ENCODE measurements at regions not wholly inside any gene's neighbourhood (a gene's known extent, or its start where the extent isn't known, plus 50 kb on each side); places are given as distances from the start of the nearest gene placed in this dataset.

DNA sequence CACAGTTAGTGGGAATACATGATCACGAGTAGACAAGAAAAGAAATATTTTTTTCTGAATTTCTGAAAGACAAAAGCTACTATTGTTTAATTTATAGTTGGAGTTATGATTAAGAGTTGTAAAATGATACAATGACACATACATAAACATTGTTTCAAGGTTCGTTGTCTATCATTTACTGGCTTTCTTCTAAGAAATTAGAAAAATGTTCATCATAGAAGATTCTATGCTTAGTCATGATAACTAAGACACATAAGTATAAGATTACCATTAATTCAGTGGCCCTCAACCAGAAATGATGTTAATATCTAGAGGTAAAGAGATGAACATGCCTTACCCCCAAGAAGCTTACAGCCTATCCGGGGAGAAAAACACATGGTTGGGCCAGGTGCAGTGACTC, 1832.8 kb upstream of the PRR20A start:
- DNase-seq: no peak

GRCh38 chr13:55341891-55342290, 1798.8 kb upstream of the PRR20A start:
- DNase-seq: no peak

- DNase-seq: no peak
These were observed 1795.5 kb upstream of the PRR20A start for GRCh38 chr13:55345224-55345623.

DNA sequence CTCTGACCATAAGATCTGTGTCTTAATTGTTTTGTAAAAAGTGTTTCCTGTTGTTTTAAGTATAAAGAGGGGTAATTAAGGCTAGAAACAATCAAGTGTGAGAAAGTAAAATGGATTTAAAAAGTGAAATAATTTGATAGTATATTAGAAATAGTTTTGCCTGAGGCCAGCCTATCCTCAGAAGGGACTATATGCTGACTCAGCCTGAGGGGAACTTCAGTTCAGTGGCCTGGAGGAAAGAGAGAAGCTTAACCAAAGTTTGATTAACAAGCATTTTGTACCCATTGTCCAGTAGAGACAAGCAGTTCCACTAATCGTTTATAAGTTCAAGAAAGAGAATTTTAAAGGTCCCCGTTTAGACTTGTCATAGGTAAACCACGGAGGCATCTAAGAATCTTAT, 1793.2 kb upstream of the PRR20A start:
- no peak for DNase-seq

- no peak for DNase-seq
These were observed 1781.7 kb upstream of the PRR20A start for GRCh38 chr13:55359067-55359466.

DNA sequence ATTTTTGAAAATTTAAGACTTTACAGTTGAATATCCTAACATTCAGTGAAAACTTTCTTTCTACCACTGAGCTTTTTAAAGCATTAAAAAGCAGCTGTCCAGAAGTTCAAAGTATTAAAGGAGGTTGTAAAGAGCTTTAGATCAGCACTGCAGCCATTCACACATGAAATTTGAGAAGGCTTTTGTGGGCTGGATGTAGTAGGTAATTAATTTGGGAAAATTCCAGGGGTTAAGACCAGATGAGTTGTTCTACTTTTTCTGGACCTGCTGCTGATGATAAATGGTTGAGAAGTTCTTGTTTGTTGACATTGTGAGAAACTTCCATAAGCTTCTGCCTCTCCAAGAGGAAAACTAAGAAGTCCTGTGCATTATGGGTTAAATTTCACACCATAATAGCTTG, 1779.6 kb upstream of the PRR20A start:
- DNase-seq: no peak

- DNase-seq: no peak
These were observed 1774.0 kb upstream of the PRR20A start for GRCh38 chr13:55366676-55367075.

DNA sequence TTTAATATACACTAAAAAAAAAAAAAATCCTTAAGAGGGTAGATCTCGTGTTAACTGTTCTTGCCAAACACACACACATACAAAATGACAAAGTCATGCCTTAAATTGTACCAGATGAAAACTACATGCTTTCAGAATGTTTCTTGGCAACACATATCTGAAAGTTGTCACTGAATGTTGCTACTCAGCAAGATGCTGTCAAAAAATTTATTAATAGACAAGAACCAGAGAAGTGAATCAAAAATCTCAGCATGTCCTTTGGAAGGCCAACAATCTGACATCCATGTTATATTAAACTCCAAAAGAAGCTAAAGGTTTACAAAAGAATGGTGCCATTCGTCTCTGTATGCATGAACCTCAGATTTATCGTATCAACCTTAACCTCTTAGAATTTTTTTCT, 1746.2 kb upstream of the PRR20A start:
- DNase-seq: no peak

DNA sequence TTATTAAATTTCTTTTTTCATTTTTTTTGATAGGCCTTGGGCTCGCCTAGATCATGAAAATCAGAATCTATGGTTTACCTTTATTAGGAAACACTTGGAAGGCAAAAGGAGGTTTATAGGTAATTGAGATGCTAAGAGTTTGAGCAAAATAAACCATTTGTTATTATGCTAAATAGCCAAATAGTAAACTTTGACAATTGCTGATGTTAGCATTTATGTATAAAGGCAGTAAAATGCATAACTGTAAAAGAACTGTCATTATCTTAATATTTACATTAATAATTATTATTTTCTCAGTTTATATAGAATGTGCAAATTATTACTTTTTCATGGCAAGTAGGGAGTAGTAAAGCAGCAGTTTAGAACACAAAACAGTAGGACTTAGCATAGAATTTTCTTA, 1737.8 kb upstream of the PRR20A start:
- DNase-seq: no peak

DNA sequence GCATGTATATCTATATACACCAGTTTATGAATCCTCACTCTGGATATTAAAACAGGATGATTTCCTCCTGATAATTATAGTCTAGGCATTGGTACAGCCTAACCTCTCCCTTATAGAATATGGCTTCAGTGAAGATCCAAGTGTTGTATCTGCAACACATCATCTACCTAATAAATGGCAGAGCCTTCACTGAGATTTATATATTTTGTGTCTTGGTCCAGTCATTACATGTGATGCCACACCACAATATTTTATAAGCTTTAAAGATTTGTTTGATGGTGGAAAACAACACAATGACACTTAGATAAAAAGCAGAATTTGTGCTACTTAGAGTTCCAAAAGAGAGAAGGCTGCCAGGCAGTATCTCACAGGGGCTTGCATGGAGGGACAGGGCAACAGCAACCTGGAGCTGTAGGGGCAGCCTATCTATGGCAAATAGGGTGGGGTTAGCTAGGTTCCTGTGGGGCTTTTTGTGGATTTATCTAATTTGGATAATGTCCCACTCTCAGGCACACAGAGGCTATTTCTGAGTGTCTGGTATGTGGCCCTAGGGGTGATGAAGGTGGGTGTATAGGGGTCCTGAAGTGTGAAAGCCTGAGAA, 1736.7 kb upstream of the PRR20A start:
- no peak for DNase-seq

- DNase-seq: no peak
These were observed 1730.1 kb upstream of the PRR20A start for GRCh38 chr13:55410398-55411330.

GRCh38 chr13:55418095-55418494, 1722.6 kb upstream of the PRR20A start:
- DNase-seq: no peak

DNA sequence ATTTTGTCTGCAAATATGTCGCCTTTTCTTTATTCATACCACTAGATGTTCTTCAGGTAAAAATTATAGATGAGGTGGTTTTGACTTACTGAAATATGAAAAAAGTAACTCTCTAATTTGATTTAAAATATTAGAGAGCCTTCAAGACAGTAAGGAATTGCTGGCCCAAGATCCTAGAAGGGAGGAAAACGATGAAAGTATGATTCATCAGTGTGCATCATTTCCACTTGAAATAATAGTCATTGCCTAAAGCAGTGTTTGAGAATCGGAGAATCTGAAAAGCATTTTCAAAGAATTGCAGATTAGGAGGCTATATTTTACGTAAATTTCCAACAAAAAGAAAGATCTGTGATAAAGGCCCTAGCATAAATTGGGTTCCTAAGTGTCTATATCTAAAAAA, 1707.9 kb upstream of the PRR20A start:
- DNase-seq: no peak

- DNase-seq: no peak
These were observed 1703.6 kb upstream of the PRR20A start for GRCh38 chr13:55437162-55437561.

GRCh38 chr13:55439450-55439849, 1701.3 kb upstream of the PRR20A start:
- no peak for DNase-seq

GRCh38 chr13:55440465-55441085, 1700.1 kb upstream of the PRR20A start:
- no peak for DNase-seq

DNA sequence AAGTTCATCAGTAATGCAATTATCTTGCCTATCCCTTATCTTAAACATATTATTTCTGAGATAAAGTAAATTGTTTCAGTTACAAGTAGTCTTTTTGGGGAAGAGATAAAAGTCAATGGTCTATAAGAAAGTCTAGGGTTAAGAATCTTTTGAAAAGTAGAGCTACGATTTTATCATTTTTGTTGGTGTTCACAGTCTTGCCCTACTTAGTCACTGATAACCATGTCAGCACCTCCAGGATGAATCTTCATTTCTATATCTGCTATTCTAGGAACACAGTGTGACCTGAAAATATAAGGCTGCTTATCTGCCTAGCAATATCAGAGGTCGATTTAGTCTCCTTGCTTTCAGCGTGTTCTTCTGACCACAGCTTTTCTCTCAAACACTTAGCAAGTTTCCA, 1676.5 kb upstream of the PRR20A start:
- DNase-seq: no peak

DNA sequence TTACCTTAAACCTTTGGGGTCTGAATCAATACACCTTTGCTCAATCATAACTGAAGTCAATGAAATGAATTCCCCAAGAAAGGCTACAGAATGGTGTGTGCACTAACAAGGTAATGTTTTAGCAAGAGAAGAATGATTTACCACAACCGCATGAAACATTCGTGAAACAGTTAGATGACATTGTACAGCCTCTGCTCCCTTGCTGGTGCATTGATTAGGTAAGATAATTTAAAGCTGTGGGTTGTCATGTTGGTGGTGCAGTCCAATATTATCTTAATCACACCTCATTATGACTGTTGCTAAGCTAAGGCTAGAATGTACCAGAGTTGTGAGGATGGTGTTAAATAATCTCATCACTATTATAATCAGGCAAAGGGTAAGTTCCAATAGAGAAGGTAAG, 1673.2 kb upstream of the PRR20A start:
- DNase-seq: no peak

- DNase-seq: no peak
These were observed 1657.0 kb upstream of the PRR20A start for GRCh38 chr13:55483626-55484158.

DNA sequence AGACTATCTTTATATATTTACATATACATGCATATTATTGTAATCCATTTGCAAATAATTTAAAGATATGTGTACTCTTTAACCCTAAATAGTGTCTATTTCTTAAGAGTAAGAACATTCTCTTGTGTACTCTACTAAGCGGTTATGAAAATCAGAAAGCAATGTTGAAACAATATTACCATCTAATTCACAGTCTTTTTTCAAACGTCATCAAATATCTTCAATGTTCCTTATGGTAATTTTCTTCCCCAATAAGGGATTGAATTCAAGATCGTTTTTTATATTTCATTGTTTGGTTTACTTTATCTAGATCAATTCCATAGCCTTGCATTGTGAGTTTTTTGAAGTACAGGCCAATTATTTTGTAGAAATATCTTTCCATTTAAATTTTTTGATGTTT, 1647.4 kb upstream of the PRR20A start:
- DNase-seq: no peak

- DNase-seq: no peak
These were observed 1643.2 kb upstream of the PRR20A start for GRCh38 chr13:55497486-55497885.

GRCh38 chr13:55500694-55501093, 1640.0 kb upstream of the PRR20A start:
- DNase-seq: no peak

DNA sequence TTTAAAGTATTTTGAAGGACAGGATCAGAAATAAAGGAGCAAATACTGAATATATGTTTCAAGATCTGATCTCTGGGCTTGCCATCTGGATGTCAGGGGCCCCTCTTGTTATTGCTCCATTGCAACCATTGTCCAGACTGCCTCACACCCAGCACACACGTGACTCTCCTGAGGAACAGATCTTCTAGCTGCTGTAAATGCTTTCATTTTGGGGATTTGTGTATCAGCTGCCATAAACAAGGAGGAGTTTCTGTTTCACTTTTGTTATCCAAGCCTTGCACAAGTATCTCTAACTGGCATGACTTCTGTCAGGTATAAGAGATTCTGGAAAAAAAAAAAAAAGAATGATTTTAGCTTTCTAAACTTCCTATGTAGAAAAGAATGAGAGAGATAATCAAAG, 1624.1 kb upstream of the PRR20A start:
- no peak for DNase-seq

DNA sequence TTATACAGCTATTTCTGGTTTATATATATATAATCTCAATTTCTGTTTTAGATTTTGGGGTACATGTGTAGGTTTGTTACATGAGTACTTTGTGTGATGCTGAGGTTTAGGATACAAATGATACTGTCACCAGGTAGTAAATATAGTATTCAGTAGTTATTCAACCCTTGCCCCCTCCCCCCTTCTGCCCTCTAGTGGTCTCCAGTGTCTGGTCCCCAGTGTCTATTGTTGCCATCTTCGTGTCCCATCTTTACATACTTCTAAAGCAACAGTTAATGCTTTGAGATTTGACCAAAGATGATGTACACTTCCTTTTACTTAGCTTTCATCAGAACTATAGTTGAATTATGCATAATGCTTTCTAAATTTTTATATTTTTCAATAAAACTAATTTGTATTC, 1623.4 kb upstream of the PRR20A start:
- DNase-seq: no peak

Measured in right hindlimb (tissue), 1 donor.